ENCODE measurements at regions not wholly inside any gene's neighbourhood (a gene's known extent, or its start where the extent isn't known, plus 50 kb on each side); places are given as distances from the start of the nearest gene placed in this dataset.
"Not testable (repeated sequence)": the region's sequence is repeated elsewhere in the genome, so short reads cannot be mapped to it uniquely, and the experiment has no call there.

DNA sequence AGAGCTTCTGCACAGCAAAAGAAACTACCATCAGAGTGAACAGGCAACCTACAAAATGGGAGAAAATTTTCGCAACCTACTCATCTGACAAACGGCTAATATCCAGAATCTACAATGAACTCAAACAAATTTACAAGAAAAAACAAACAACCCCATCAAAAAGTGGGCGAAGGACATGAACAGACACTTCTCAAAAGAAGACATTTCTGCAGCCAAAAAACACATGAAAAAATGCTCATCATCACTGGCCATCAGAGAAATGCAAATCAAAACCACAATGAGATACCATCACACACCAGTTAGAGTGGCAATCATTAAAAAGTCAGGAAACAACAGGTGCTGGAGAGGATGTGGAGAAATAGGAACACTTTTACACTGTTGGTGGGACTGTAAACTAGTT is 1439.7 kb downstream of the FSCB start:
- not testable (repeated sequence) for H3K4me2 ChIP-seq (ENCODE audit: low read length); H3K27ac ChIP-seq (ENCODE audit: low read depth, low read length); H2BK5ac ChIP-seq (ENCODE audit: low read depth, low read length, poor library complexity); H3K36me3 ChIP-seq (ENCODE audit: control insufficient read depth in 1 of 2, insufficient read depth in 2 of 2, low read length in 2 of 2); DNase-seq; H3K9me3 ChIP-seq (ENCODE audit: insufficient read depth, low read depth, low read length); H3K18ac ChIP-seq (ENCODE audit: low read length); H3K79me1 ChIP-seq (ENCODE audit: low read length); H3K9ac ChIP-seq (ENCODE audit: low read length); H4K12ac ChIP-seq (ENCODE audit: low read depth, low read length); H2BK12ac ChIP-seq (ENCODE audit: low read length); H3K27me3 ChIP-seq (ENCODE audit: insufficient read depth, low read length); H3K23ac ChIP-seq (ENCODE audit: low read length); H4K91ac ChIP-seq (ENCODE audit: low read depth, low read length); H2BK120ac ChIP-seq (ENCODE audit: insufficient read depth, low read length, poor library complexity); H3K4me1 ChIP-seq (ENCODE audit: control insufficient read depth in 1 of 2, insufficient read depth in 2 of 2, low read length in 2 of 2); H2AK5ac ChIP-seq (ENCODE audit: low read length); H2AFZ ChIP-seq (ENCODE audit: insufficient read depth, low read length, poor library complexity); H3K79me2 ChIP-seq (ENCODE audit: control insufficient read depth, insufficient read depth, low read length, poor library complexity); H3K4me3 ChIP-seq (ENCODE audit: low read depth, low read length); H3K4ac ChIP-seq (ENCODE audit: low read depth, low read length); H4K8ac ChIP-seq (ENCODE audit: low read depth, low read length); H3K14ac ChIP-seq (ENCODE audit: low read length)
- WGBS (ENCODE audit: extremely low coverage, insufficient coverage, insufficient read length) = no CpG with 5 or more reads among the region's 3 CpGs

GRCh38 chr14:43056106-43056505 is 1449.4 kb downstream of the LRFN5 start:
- Histone ChIP-seq H3K14ac (ENCODE audit: low read length) (no peak overlapping the region), H3K18ac (ENCODE audit: low read length) (no peak overlapping the region), H3K27me3 (ENCODE audit: insufficient read depth, low read length) (no peaks in the 10 kb centered on the region), H4K91ac (ENCODE audit: low read depth, low read length) (no peak overlapping the region), H3K9me3 (ENCODE audit: insufficient read depth, low read depth, low read length) (no peaks in the 10 kb centered on the region), H3K36me3 (ENCODE audit: control insufficient read depth in 1 of 2, insufficient read depth in 2 of 2, low read length in 2 of 2) (no peaks in the 10 kb centered on the region), H4K8ac (ENCODE audit: low read depth, low read length) (no peak overlapping the region), H4K12ac (ENCODE audit: low read depth, low read length) (no peak overlapping the region), H3K9ac (ENCODE audit: low read length) (no peak overlapping the region), H3K4me1 (ENCODE audit: control insufficient read depth in 1 of 2, insufficient read depth in 2 of 2, low read length in 2 of 2) (no peaks in the 10 kb centered on the region), H3K79me1 (ENCODE audit: low read length) (no peaks in the 10 kb centered on the region), H2BK12ac (ENCODE audit: low read length) (no peak overlapping the region), H3K4ac (ENCODE audit: low read depth, low read length) (no peak overlapping the region), H3K79me2 (ENCODE audit: control insufficient read depth, insufficient read depth, low read length, poor library complexity) (no peaks in the 10 kb centered on the region), H2BK5ac (ENCODE audit: low read depth, low read length, poor library complexity) (no peak overlapping the region), H3K23ac (ENCODE audit: low read length) (no peak overlapping the region), H2AFZ (ENCODE audit: insufficient read depth, low read length, poor library complexity) (no peak overlapping the region), H2BK120ac (ENCODE audit: insufficient read depth, low read length, poor library complexity) (no peak overlapping the region), H2AK5ac (ENCODE audit: low read length) (no peak overlapping the region), H3K27ac (ENCODE audit: low read depth, low read length) (no peak overlapping the region), H3K4me3 (ENCODE audit: low read depth, low read length) (no peak overlapping the region), H3K4me2 (ENCODE audit: low read length) (no peak overlapping the region)
- no peak for DNase-seq
- WGBS (ENCODE audit: extremely low coverage, insufficient coverage, insufficient read length) = no CpG with 5 or more reads among the region's 1 CpG

DNA sequence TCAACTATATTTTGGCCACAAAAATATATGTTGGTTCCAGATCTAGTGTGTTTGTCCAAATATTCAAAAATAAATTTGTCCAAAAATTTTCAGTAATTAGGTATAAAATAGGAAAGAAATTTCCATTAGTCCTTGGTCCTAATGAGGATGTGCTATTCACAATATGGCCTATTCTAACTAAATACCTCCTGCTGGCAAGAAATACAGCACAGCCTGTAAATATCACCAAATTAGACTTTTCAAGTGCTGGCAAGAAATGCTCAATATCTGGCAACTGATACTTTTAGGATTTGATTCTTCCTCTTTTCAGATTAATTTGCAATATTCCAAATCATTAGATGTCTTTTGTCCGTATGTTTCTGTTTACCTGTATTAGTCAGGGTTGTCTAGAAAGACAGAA is 1446.2 kb downstream of the LRFN5 start:
- H3K4ac ChIP-seq (ENCODE audit: low read depth, low read length) = no peak overlapping the region
- no peaks in the 10 kb centered on the region for H3K36me3 ChIP-seq (ENCODE audit: control insufficient read depth in 1 of 2, insufficient read depth in 2 of 2, low read length in 2 of 2)
- no peaks in the 10 kb centered on the region for H3K79me1 ChIP-seq (ENCODE audit: low read length)
- DNase-seq = no peak
- H3K14ac ChIP-seq (ENCODE audit: low read length) = no peak overlapping the region
- no peak overlapping the region for H4K12ac ChIP-seq (ENCODE audit: low read depth, low read length)
- H2BK12ac ChIP-seq (ENCODE audit: low read length) = no peak overlapping the region
- no peak overlapping the region for H3K23ac ChIP-seq (ENCODE audit: low read length)
- H3K27me3 ChIP-seq (ENCODE audit: insufficient read depth, low read length) = no peaks in the 10 kb centered on the region
- H3K4me2 ChIP-seq (ENCODE audit: low read length) = no peak overlapping the region
- H3K79me2 ChIP-seq (ENCODE audit: control insufficient read depth, insufficient read depth, low read length, poor library complexity) = no peaks in the 10 kb centered on the region
- H3K9me3 ChIP-seq (ENCODE audit: insufficient read depth, low read depth, low read length) = no peaks in the 10 kb centered on the region
- no peak overlapping the region for H3K27ac ChIP-seq (ENCODE audit: low read depth, low read length)
- no peak overlapping the region for H3K4me3 ChIP-seq (ENCODE audit: low read depth, low read length)
- no peak overlapping the region for H3K18ac ChIP-seq (ENCODE audit: low read length)
- H2BK120ac ChIP-seq (ENCODE audit: insufficient read depth, low read length, poor library complexity) = no peak overlapping the region
- H4K8ac ChIP-seq (ENCODE audit: low read depth, low read length) = no peak overlapping the region
- WGBS (ENCODE audit: extremely low coverage, insufficient coverage, insufficient read length) = no CpG with 5 or more reads among the region's 1 CpG
- no peak overlapping the region for H2AFZ ChIP-seq (ENCODE audit: insufficient read depth, low read length, poor library complexity)
- no peak overlapping the region for H3K9ac ChIP-seq (ENCODE audit: low read length)
- H2BK5ac ChIP-seq (ENCODE audit: low read depth, low read length, poor library complexity) = no peak overlapping the region
- H2AK5ac ChIP-seq (ENCODE audit: low read length) = no peak overlapping the region
- no peaks in the 10 kb centered on the region for H3K4me1 ChIP-seq (ENCODE audit: control insufficient read depth in 1 of 2, insufficient read depth in 2 of 2, low read length in 2 of 2)
- H4K91ac ChIP-seq (ENCODE audit: low read depth, low read length) = no peak overlapping the region

- no peaks in the 10 kb centered on the region for H3K36me3 ChIP-seq (ENCODE audit: control insufficient read depth in 1 of 2, insufficient read depth in 2 of 2, low read length in 2 of 2)
- H3K27ac ChIP-seq (ENCODE audit: low read depth, low read length) = no peak overlapping the region
- H3K79me2 ChIP-seq (ENCODE audit: control insufficient read depth, insufficient read depth, low read length, poor library complexity) = no peaks in the 10 kb centered on the region
- H2BK5ac ChIP-seq (ENCODE audit: low read depth, low read length, poor library complexity) = no peak overlapping the region
- no peak overlapping the region for H2BK120ac ChIP-seq (ENCODE audit: insufficient read depth, low read length, poor library complexity)
- DNase-seq = no peak
- H2BK12ac ChIP-seq (ENCODE audit: low read length) = no peak overlapping the region
- H3K4ac ChIP-seq (ENCODE audit: low read depth, low read length) = no peak overlapping the region
- no peak overlapping the region for H3K18ac ChIP-seq (ENCODE audit: low read length)
- no peaks in the 10 kb centered on the region for H3K4me1 ChIP-seq (ENCODE audit: control insufficient read depth in 1 of 2, insufficient read depth in 2 of 2, low read length in 2 of 2)
- no peak overlapping the region for H4K91ac ChIP-seq (ENCODE audit: low read depth, low read length)
- no peak overlapping the region for H4K12ac ChIP-seq (ENCODE audit: low read depth, low read length)
- H3K4me3 ChIP-seq (ENCODE audit: low read depth, low read length) = no peak overlapping the region
- H2AK5ac ChIP-seq (ENCODE audit: low read length) = no peak overlapping the region
- no peaks in the 10 kb centered on the region for H3K79me1 ChIP-seq (ENCODE audit: low read length)
- no peaks in the 10 kb centered on the region for H3K9me3 ChIP-seq (ENCODE audit: insufficient read depth, low read depth, low read length)
- no peak overlapping the region for H4K8ac ChIP-seq (ENCODE audit: low read depth, low read length)
- H3K4me2 ChIP-seq (ENCODE audit: low read length) = no peak overlapping the region
- no peak overlapping the region for H3K14ac ChIP-seq (ENCODE audit: low read length)
- no peak overlapping the region for H3K23ac ChIP-seq (ENCODE audit: low read length)
- H3K9ac ChIP-seq (ENCODE audit: low read length) = no peak overlapping the region
- no peak overlapping the region for H2AFZ ChIP-seq (ENCODE audit: insufficient read depth, low read length, poor library complexity)
- no peaks in the 10 kb centered on the region for H3K27me3 ChIP-seq (ENCODE audit: insufficient read depth, low read length)
Measured at GRCh38 chr14:43043850-43044249, 1437.2 kb downstream of the LRFN5 start.

DNA sequence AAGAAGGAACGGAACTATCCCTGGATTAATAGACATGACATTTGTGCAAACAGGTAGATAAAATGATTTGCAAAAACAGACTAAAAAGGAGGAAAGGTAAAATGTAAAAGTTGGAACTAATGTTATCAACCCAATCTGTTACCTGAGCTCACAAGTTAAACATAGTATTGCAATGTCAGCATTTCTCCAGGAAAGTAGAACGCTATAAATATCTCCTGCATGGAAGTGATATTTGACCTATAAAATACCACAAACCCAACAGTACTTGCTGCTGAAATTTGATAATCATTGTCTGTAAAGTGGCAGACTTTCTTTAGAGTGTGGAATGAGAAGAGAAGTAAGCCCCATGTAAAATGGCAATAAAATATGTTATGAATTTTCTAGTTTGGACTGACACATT is 1435.7 kb downstream of the LRFN5 start:
- H4K91ac ChIP-seq (ENCODE audit: low read depth, low read length) = no peak overlapping the region
- H2BK5ac ChIP-seq (ENCODE audit: low read depth, low read length, poor library complexity) = no peak overlapping the region
- no peak overlapping the region for H2AK5ac ChIP-seq (ENCODE audit: low read length)
- H3K9me3 ChIP-seq (ENCODE audit: insufficient read depth, low read depth, low read length) = no peaks in the 10 kb centered on the region
- no peak overlapping the region for H4K8ac ChIP-seq (ENCODE audit: low read depth, low read length)
- H3K4me2 ChIP-seq (ENCODE audit: low read length) = no peak overlapping the region
- H3K27ac ChIP-seq (ENCODE audit: low read depth, low read length) = no peak overlapping the region
- no peaks in the 10 kb centered on the region for H3K4me1 ChIP-seq (ENCODE audit: control insufficient read depth in 1 of 2, insufficient read depth in 2 of 2, low read length in 2 of 2)
- H2BK12ac ChIP-seq (ENCODE audit: low read length) = no peak overlapping the region
- H3K23ac ChIP-seq (ENCODE audit: low read length) = no peak overlapping the region
- no peak overlapping the region for H3K4ac ChIP-seq (ENCODE audit: low read depth, low read length)
- no CpG with 5 or more reads among the region's 2 CpGs for WGBS (ENCODE audit: extremely low coverage, insufficient coverage, insufficient read length)
- H3K79me2 ChIP-seq (ENCODE audit: control insufficient read depth, insufficient read depth, low read length, poor library complexity) = no peaks in the 10 kb centered on the region
- H3K27me3 ChIP-seq (ENCODE audit: insufficient read depth, low read length) = no peaks in the 10 kb centered on the region
- H2BK120ac ChIP-seq (ENCODE audit: insufficient read depth, low read length, poor library complexity) = no peak overlapping the region
- H2AFZ ChIP-seq (ENCODE audit: insufficient read depth, low read length, poor library complexity) = no peak overlapping the region
- H3K36me3 ChIP-seq (ENCODE audit: control insufficient read depth in 1 of 2, insufficient read depth in 2 of 2, low read length in 2 of 2) = no peaks in the 10 kb centered on the region
- no peak for DNase-seq
- H3K9ac ChIP-seq (ENCODE audit: low read length) = no peak overlapping the region
- H3K79me1 ChIP-seq (ENCODE audit: low read length) = no peaks in the 10 kb centered on the region
- H3K14ac ChIP-seq (ENCODE audit: low read length) = no peak overlapping the region
- no peak overlapping the region for H3K18ac ChIP-seq (ENCODE audit: low read length)
- no peak overlapping the region for H3K4me3 ChIP-seq (ENCODE audit: low read depth, low read length)
- no peak overlapping the region for H4K12ac ChIP-seq (ENCODE audit: low read depth, low read length)
